ACHN (cell line): ENCODE measurements at regions not wholly inside any gene's neighbourhood (a gene's known extent, or its start where the extent isn't known, plus 50 kb on each side); places are given as distances from the start of the nearest gene placed in this dataset.

Experiments
- DNase-seq: peaks from one replicate; pipeline ENCODE4 v3.0.0-alpha.2; 2015
- in situ Hi-C: cut with HindIII; loops from 2 replicates; pipeline ENCODE4 v1.10.0; 2017; ENCODE audit warnings: low sequenced_read_pairs, low pct_ligation_motif_present, low pct_unique_long_range_greater_than_20kb

GRCh38 chr18:78564030-78564429 lies 415.6 kb upstream of the SALL3 start:
- no peak for DNase-seq
- in situ Hi-C loops: no loop called here

GRCh38 chr18:78564518-78564917 lies 415.1 kb upstream of the SALL3 start:
- DNase-seq: no peak
- in situ Hi-C loops: no loop called here

GRCh38 chr18:78565240-78565639 lies 414.4 kb upstream of the SALL3 start:
- in situ Hi-C loops: no loop called here
- no peak for DNase-seq

DNA sequence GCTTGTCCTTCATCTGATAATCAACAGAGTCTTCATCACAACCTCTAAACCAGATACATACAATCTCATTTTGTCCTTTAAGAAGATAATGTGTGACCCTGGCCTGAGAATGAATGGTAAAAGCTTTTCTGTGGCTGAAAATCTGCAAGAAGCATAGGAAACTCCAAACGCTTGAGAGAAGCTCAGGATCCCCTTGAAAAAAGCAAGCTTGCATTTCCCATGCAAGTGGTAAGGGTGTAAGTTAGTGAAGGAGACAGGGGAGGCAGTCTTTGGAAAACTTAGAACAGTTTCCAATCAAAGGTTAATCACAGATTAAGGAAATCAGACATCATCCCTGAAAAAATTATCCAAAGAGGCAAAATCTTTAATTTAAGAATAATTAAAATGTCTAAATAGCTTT lies 413.6 kb upstream of the SALL3 start:
- no peak for DNase-seq
- in situ Hi-C loops: no loop called here

- in situ Hi-C loops: no loop called here
- no peak for DNase-seq
These were observed 412.9 kb upstream of the SALL3 start for GRCh38 chr18:78566720-78567119.

GRCh38 chr18:78571063-78571785 lies 408.4 kb upstream of the SALL3 start:
- in situ Hi-C loops: no loop called here
- DNase-seq: no peak

DNA sequence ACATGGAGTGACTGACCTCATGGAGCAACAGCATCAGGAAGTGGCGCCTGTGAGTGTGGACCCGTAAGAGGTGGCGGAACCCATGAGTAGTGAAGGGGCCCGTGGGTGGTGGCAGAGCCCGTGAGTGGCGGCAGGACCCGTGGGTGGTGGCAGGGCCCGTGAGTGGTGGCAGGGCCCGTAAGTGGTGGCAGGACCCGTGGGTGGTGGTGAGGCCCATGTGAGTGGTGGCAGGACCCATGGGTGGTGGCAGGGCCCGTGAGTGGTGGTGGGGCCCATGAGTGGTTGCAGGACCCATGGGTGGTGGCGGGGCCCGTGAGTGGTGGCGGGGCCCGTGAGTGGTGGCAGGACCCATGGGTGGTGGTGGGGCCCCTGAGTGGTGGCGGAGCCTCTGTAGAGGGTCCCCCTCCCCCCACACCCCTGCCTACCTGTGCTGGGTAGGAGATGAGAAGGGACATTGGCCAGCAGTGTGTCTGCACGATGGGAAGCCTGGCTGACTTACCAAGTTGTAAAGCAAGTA lies 407.7 kb upstream of the SALL3 start:
- in situ Hi-C loops: no loop called here
- no peak for DNase-seq

DNA sequence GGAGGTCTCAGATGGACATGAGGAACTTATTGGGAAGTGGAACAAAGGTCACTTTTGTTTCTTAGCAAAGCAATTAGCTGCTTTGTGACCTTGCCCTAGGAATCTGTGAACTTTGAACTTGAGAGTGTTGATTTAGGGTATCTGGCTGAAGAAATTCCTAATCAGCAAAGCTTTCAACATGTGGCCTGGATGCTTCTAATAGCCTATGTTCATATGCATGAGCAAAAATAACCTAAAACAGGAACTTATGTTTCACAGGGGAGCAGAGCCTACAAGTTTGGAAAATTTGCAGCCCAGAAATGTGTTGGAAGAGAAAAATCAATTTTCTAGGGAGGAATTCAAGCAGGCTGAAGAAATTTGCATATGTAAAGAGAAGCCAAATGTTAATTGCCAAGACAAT lies 405.8 kb upstream of the SALL3 start:
- in situ Hi-C loops: no loop called here
- no peak for DNase-seq

DNA sequence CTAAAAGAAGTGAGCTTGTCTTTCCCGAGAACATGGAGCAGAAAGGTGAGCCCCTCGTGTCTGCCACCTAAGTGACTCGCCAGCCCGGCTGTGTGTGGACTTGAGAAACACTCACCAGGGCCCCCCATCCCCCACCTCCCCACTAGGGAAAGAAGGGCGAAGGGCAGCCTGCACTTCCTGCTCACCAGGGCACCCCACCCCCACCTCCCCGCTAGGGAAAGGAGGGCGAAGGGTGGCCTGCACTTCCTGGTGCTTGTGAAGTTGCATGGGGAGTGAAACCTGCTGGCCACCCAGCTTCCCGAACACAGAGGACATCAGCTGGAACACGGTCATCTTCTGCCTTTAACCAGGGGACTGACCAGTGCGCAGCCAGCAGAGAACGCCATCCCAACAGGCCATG lies 402.7 kb upstream of the SALL3 start:
- no peak for DNase-seq
- in situ Hi-C loops: no loop called here

DNA sequence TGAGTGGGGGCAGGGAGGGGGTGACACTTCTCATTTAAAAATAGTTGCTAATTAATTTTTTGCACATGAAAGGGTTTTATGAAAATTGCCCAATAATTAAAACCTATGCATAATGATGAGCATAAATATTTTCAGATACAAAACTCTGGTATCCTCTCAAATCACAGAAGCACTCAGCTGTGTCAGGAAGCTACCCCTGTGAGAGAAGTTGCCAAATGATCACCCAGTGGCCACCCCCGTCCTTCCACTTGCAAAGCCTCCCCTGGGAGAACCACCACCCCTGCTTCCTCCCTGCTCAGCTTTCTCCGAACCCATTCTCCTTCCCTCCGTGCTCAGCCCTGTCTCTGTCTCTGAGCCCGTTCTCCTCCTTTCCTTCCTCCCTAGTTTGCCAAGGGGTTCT lies 400.2 kb upstream of the SALL3 start:
- in situ Hi-C loops: no loop called here
- DNase-seq: no peak

DNA sequence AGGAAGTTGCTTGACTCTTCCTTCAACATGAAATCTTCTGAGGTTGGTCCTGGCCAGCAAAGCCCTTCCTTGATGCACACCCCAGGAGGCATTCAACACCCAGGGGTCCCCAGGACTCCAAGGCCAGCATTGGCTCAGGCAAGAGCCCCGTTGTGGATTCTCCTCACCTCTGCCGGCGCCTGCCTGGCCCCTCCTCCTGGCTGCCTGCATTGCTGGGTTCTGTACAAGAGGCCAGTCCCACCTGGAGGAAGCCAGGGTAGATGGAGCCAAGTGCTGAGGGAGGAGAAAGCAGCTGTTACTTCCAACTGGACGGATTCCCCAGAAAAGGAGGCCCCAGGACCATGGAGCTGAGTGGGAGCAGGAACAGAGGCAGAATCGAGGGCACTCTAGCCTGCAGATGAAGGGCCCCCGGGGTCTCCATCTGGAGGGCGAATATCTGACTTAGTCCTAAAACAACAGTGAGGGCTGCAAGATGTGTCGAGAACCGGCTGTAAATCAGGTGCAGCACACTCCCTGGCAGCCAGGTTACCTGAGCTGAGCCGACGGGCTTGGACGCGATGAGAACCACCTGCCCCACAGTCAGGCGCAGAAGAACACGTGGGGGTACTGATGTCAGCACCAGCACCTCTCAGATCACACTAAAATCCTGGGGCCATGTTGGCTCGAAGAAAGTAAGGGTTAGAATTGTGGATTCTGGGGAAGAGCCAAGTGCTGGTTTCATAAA lies 399.6 kb upstream of the SALL3 start:
- in situ Hi-C loops: no loop called here
- no peak for DNase-seq

GRCh38 chr18:78580835-78581339 lies 398.7 kb upstream of the SALL3 start:
- in situ Hi-C loops: no loop called here

GRCh38 chr18:78582181-78582709 lies 397.4 kb upstream of the SALL3 start:
- in situ Hi-C loops: no loop called here

More at GRCh38 chr18:78580835-78581339, 398.7 kb upstream of the SALL3 start:
- no peak for DNase-seq

GRCh38 chr18:78582898-78583738 lies 396.5 kb upstream of the SALL3 start:
- in situ Hi-C loops: no loop called here

More at GRCh38 chr18:78582181-78582709, 397.4 kb upstream of the SALL3 start:
- no peak for DNase-seq

DNA sequence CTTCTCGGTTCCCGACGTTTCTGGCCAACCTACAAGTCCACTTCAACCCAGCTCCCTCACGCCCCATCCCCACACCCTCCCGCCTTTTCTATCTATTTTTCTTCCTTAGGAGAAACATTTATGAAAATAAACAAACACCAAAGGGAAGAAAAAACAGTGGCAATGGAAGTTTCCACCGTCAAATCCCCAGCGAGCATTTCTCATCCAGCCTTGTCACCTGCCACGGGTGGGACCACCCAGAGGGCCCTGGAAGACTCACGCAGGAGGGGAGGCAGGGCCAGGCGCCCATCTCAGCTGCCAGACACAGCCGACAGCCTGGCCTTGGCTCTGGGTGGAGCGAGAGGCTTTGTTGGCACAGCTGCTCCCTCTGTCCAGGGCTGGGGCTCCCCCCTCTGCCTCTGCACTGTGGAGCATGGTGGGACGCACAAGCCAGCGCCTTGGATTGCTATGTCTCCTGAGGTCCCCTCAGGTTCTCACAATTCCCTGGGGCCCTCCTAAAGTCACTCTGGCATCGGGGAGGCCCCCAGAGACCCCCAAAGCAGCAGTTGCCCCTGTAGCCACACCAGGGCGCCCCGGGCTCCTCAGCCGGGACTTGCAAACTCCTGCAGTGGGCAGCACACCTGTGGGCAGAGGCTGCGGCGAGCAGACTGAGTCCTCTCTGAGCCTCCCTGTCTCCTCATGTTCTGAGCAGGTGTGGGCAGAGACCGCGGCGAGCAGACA lies 395.7 kb upstream of the SALL3 start:
- no peak for DNase-seq
- in situ Hi-C loops: no loop called here

More at GRCh38 chr18:78582898-78583738, 396.5 kb upstream of the SALL3 start:
- DNase-seq: no peak

- in situ Hi-C loops: no loop called here
- DNase-seq: no peak
These were observed 395.1 kb upstream of the SALL3 start for GRCh38 chr18:78584459-78585022.

DNA sequence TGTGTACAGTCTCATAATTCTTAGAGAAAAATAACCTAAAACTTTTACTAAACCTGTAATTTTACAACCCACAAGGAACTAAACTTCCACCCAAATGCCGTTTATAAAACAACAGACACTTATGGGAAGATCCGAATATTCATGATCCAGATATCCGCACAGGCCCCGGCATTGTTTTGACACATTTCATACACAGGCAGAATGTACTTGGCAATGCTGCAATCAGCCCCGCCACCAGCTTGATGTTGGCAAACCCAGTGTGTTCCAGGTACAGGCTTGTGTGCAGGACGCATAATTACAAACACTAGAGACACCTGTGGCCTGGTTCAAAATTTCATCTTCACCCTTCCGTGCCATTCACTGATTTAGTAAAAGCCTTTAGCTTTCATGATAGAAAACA lies 393.0 kb upstream of the SALL3 start:
- no peak for DNase-seq
- in situ Hi-C loops: no loop called here

DNA sequence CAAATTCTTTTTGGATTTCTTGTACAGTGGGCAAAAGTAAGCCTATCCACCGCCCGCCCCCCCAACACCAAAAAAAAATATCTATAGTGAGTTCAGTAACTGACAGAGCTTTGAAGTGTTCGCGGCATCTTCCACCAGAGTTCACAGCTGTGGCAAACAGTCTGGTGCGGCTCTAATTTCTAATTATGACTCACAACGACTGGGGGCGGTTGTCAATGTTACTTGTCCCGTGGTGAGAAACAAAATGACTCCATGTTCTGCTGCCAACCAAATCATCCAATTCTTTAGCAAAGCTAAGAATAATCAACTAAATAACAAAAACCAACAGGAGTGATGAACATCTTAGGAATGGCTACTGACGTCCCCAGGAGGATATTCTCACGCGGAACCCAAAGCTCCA lies 392.5 kb upstream of the SALL3 start:
- in situ Hi-C loops: no loop called here

More for the DNA sequence above, 392.5 kb upstream of the SALL3 start:
- DNase-seq: no peak
